Ishikawa (cell line): ENCODE measurements at regions not wholly inside any gene's neighbourhood (a gene's known extent, or its start where the extent isn't known, plus 50 kb on each side); places are given as distances from the start of the nearest gene placed in this dataset.

Experiments used
- CEBPB ChIP-seq: IDR thresholded peaks from 2 replicates; pipeline ENCODE4 v1.6.1; 2012
- CREB1 ChIP-seq: IDR thresholded peaks from 2 replicates; pipeline ENCODE4 v1.6.1; 2012; ENCODE audit warnings: low read depth
- EGR1 ChIP-seq: IDR thresholded peaks from 2 replicates; pipeline ENCODE4 v1.6.1; 2012
- EP300 ChIP-seq: IDR thresholded peaks from 2 replicates; pipeline ENCODE4 v1.6.1; 2012; ENCODE audit warnings: borderline replicate concordance
- FOXM1 ChIP-seq: IDR thresholded peaks from 2 replicates; pipeline ENCODE4 v1.6.1; 2012; ENCODE audit warnings: low read depth, borderline replicate concordance
- MAX ChIP-seq: IDR thresholded peaks from 2 replicates; pipeline ENCODE4 v1.6.1; 2012
- NFIC ChIP-seq: IDR thresholded peaks from 2 replicates; pipeline ENCODE4 v1.6.1; 2012
- RAD21 ChIP-seq: IDR thresholded peaks from 2 replicates; pipeline ENCODE4 v1.6.1; 2012; ENCODE audit warnings: low read depth
- REST ChIP-seq: IDR thresholded peaks from 2 replicates; pipeline ENCODE4 v1.6.1; 2012; ENCODE audit warnings: low read depth, mild to moderate bottlenecking
- TAF1 ChIP-seq: IDR thresholded peaks from 2 replicates; pipeline ENCODE4 v1.6.1; 2012; ENCODE audit warnings: low read depth, mild to moderate bottlenecking
- TCF12 ChIP-seq: IDR thresholded peaks from 2 replicates; pipeline ENCODE4 v1.6.1; 2012; ENCODE audit warnings: low read depth
- TEAD4 ChIP-seq: IDR thresholded peaks from 2 replicates; pipeline ENCODE4 v1.6.1; 2012
- YY1 ChIP-seq: IDR thresholded peaks from 2 replicates; pipeline ENCODE4 v1.6.1; 2012; ENCODE audit warnings: low read depth
- ZBTB7A ChIP-seq: IDR thresholded peaks from 2 replicates; pipeline ENCODE4 v1.6.1; 2012; ENCODE audit warnings: low read depth

DNA sequence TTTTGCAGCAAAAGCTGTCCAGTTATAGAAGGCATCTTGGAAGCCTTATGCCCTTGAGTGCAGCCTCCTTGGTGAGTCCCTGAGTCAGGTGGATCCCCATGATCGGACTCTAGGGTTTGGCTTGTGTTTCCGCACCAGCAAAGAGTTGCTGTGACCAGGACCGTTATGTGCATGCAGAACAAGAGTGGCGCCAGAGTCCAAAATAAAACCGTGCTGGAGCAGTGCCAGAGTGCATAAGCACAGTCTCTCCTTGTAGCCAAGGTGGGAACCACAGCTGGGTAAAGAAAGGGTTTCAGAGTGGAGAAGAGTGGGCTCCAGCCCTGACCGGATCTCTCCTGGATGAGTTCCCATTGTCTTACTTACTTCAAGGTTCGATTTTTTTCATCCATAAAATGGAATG lies 58.6 kb downstream of the FOXA2 start:
- TF ChIP-seq CEBPB: no peak
- no peak for TF ChIP-seq EP300
- no peak for TF ChIP-seq TEAD4
- TF ChIP-seq EGR1: no peak
- no peak for TF ChIP-seq RAD21
- no peak for TF ChIP-seq YY1
- TF ChIP-seq CREB1: no peak
- no peak for TF ChIP-seq FOXM1
- no peak for TF ChIP-seq NFIC
- TF ChIP-seq TAF1: no peak
- no peak for TF ChIP-seq ZBTB7A
- no peak for TF ChIP-seq TCF12
- no peak for TF ChIP-seq MAX
- TF ChIP-seq REST: no peak
